Gastroesophageal sphincter (tissue), 3 donors: ENCODE measurements at regions not wholly inside any gene's neighbourhood (a gene's known extent, or its start where the extent isn't known, plus 50 kb on each side); places are given as distances from the start of the nearest gene placed in this dataset.

ENCODE experiments used
- EP300 ChIP-seq: sonication (generic); formaldehyde crosslinking; IDR thresholded peaks from one replicate; pipeline ENCODE4 v1.6.1; 2017; ENCODE audit warnings: antibody characterized with exemption, mild to moderate bottlenecking
- POLR2A ChIP-seq, 2 donors: fragments of 450-650 bp; IDR thresholded peaks; one replicate each; pipeline ENCODE4 v1.6.1; 2017; ENCODE audit warnings: antibody characterized with exemption in 2 of 2, mild to moderate bottlenecking in 2 of 2, moderate library complexity in 1 of 2
- POLR2AphosphoS5 ChIP-seq: sonication (generic); formaldehyde crosslinking; IDR thresholded peaks from one replicate; pipeline ENCODE4 v1.6.1; 2017; ENCODE audit warnings: antibody characterized with exemption
- TF ChIP-seq, protein P1 (sequence below), 4 experiments: fragments of 200-600 bp in 2 of 4; fragments of 450-650 bp in 2 of 4; sonication (generic) in 1 of 4; IDR thresholded peaks; one replicate each; pipeline ENCODE4 v1.5.1; 2017 to 2019; ENCODE audit warnings: antibody characterized with exemption in 4 of 4, mild to moderate bottlenecking in 2 of 4, moderate library complexity in 2 of 4

DNA sequence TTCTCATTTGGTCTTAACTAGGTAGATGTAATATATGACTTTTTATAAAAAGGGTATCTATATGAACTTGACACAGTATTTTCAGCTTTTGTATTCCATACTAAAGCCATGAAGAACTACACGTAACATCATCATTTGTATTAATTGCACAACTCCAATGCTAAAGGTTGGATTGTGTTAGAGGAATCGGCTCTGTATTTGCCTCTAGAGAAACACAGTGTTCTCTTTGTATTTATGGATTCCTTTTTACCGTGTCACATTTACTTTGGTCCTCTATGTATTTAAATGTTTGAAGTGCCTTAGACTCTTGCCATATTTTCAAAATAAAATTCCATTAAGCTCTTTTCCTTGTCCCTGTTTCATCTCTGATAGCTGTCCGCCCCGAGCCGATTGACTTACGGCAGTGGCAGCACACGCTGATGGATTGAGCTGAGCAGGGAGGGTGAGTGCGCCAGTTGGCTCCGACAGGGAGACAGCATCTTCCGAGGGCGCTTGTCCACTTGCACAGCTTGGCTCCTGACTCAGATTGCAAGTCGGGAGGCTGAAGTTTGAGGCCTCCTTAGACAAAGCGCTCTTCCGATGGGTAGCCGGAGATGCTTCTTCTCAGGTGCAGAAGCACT, 95.6 kb upstream of the DMRT1 start:
- TF ChIP-seq, protein P1, sequence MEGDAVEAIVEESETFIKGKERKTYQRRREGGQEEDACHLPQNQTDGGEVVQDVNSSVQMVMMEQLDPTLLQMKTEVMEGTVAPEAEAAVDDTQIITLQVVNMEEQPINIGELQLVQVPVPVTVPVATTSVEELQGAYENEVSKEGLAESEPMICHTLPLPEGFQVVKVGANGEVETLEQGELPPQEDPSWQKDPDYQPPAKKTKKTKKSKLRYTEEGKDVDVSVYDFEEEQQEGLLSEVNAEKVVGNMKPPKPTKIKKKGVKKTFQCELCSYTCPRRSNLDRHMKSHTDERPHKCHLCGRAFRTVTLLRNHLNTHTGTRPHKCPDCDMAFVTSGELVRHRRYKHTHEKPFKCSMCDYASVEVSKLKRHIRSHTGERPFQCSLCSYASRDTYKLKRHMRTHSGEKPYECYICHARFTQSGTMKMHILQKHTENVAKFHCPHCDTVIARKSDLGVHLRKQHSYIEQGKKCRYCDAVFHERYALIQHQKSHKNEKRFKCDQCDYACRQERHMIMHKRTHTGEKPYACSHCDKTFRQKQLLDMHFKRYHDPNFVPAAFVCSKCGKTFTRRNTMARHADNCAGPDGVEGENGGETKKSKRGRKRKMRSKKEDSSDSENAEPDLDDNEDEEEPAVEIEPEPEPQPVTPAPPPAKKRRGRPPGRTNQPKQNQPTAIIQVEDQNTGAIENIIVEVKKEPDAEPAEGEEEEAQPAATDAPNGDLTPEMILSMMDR (IDR thresholded peaks at IDR 0.05), result no peak
- TF ChIP-seq EP300, result peak; percentile 55
- no peak for TF ChIP-seq POLR2A (IDR thresholded peaks at IDR 0.05)
- TF ChIP-seq POLR2AphosphoS5, result peak; percentile 95
